Astrocyte (in vitro differentiated cells and primary cell): ENCODE measurements at regions not wholly inside any gene's neighbourhood (a gene's known extent, or its start where the extent isn't known, plus 50 kb on each side); places are given as distances from the start of the nearest gene placed in this dataset.

Experiments used
- DNase-seq: peaks from one replicate; pipeline ENCODE4 v3.0.0-alpha.2; 2010; ENCODE audit warnings: low read depth
- FAIRE-seq: peaks from 2 replicates; lab custom pipeline; 2011; peaks lifted over from hg19 to GRCh38; lab: Jason Lieb, UNC
- H2AFZ ChIP-seq: 2 replicates; pipeline ENCODE4 v1.6.0; 2012; ENCODE audit warnings: low read depth, low read length, inconsistent platforms
- H3K27ac ChIP-seq: 2 replicates; pipeline ENCODE4 v1.5.1; 2011; ENCODE audit warnings: low read depth, low read length, inconsistent platforms
- H3K27me3 ChIP-seq: 2 replicates; pipeline ENCODE4 v1.6.0; 2011; ENCODE audit warnings: low read length, inconsistent platforms; ENCODE audit not compliant: insufficient read depth
- H3K36me3 ChIP-seq: 2 replicates; pipeline ENCODE4 v1.5.1; 2011; ENCODE audit warnings: low read length, inconsistent platforms; ENCODE audit not compliant: insufficient read depth
- H3K4me1 ChIP-seq: 2 replicates; pipeline ENCODE4 v1.5.1; 2011; ENCODE audit warnings: low read length, inconsistent platforms; ENCODE audit not compliant: insufficient read depth
- H3K4me2 ChIP-seq: 2 replicates; pipeline ENCODE4 v1.6.0; 2012; ENCODE audit warnings: low read length, inconsistent platforms
- H3K4me3 ChIP-seq: 2 replicates; pipeline ENCODE4 v1.5.1; 2011; ENCODE audit warnings: low read depth, mild to moderate bottlenecking, low read length, inconsistent platforms; ENCODE audit not compliant: insufficient read depth
- H3K79me2 ChIP-seq: 2 replicates; pipeline ENCODE4 v1.6.0; 2012; ENCODE audit warnings: mild to moderate bottlenecking, low read length, inconsistent platforms; ENCODE audit not compliant: insufficient read depth
- H3K9ac ChIP-seq: 2 replicates; pipeline ENCODE4 v1.6.0; 2012; ENCODE audit warnings: mild to moderate bottlenecking, low read length, inconsistent platforms
- H3K9me3 ChIP-seq: 2 replicates; pipeline ENCODE4 v1.5.1; 2012; ENCODE audit warnings: low read depth, mild to moderate bottlenecking, low read length, inconsistent platforms; ENCODE audit not compliant: insufficient read depth
- H4K20me1 ChIP-seq: 2 replicates; pipeline ENCODE4 v1.6.0; 2012; ENCODE audit warnings: low read length, inconsistent platforms; ENCODE audit not compliant: insufficient read depth
- H3K27ac Mint-ChIP-seq: one replicate; pipeline ENCODE4 v1.8.0; 2021; ENCODE audit warnings: mild to moderate bottlenecking, mixed read lengths; ENCODE audit not compliant: unreplicated experiment
- H3K27me3 Mint-ChIP-seq: one replicate; pipeline ENCODE4 v1.8.0; 2021; ENCODE audit warnings: low read depth, mixed read lengths; ENCODE audit not compliant: unreplicated experiment
- H3K36me3 Mint-ChIP-seq: one replicate; pipeline ENCODE4 v1.8.0; 2021; ENCODE audit warnings: low read depth, mixed read lengths; ENCODE audit not compliant: unreplicated experiment
- H3K4me1 Mint-ChIP-seq: one replicate; pipeline ENCODE4 v1.8.0; 2021; ENCODE audit warnings: low read depth, mixed read lengths; ENCODE audit not compliant: unreplicated experiment
- H3K4me3 Mint-ChIP-seq: one replicate; pipeline ENCODE4 v1.8.0; 2021; ENCODE audit warnings: mild to moderate bottlenecking, moderate library complexity, mixed read lengths; ENCODE audit not compliant: unreplicated experiment
- H3K9me3 Mint-ChIP-seq: one replicate; pipeline ENCODE4 v1.8.0; 2021; ENCODE audit warnings: mild to moderate bottlenecking, mixed read lengths; ENCODE audit not compliant: unreplicated experiment
- EZH2 ChIP-seq: IDR thresholded peaks from 2 replicates; pipeline ENCODE4 v1.6.1; 2012; ENCODE audit warnings: mild to moderate bottlenecking, low read length, inconsistent platforms; ENCODE audit not compliant: insufficient read depth
- TF ChIP-seq, protein P1 (sequence below): IDR thresholded peaks from 2 replicates; pipeline ENCODE4 v1.5.1; 2011; ENCODE audit warnings: low read depth, mild to moderate bottlenecking, inconsistent platforms, low read length, moderate library complexity; ENCODE audit not compliant: insufficient read depth

GRCh38 chr18:70523792-70524182 lies 234.9 kb downstream of the SOCS6 start:
- Histone ChIP-seq H3K27ac (no peak overlapping the region), H3K9ac (no peak overlapping the region), H3K4me2 (no peak overlapping the region), H4K20me1 (no peaks in the 10 kb centered on the region), H3K4me1 (no peaks in the 10 kb centered on the region), H3K9me3 (no peaks in the 10 kb centered on the region), H3K27me3 (no peaks in the 10 kb centered on the region), H3K79me2 (no peaks in the 10 kb centered on the region), H3K36me3 (no peaks in the 10 kb centered on the region), H2AFZ (no peak overlapping the region), H3K4me3 (no peak overlapping the region)
- Mint-ChIP-seq H3K4me3 (no peak overlapping the region), H3K27me3 (no peaks in the 10 kb centered on the region), H3K4me1 (no peaks in the 10 kb centered on the region), H3K36me3 (no peaks in the 10 kb centered on the region), H3K27ac (no peak overlapping the region), H3K9me3 (peaks cover 2% of the 10 kb centered on the region)
- FAIRE-seq (no peak), DNase-seq (no peak)
- no peak for TF ChIP-seq EZH2
- TF ChIP-seq, protein P1, sequence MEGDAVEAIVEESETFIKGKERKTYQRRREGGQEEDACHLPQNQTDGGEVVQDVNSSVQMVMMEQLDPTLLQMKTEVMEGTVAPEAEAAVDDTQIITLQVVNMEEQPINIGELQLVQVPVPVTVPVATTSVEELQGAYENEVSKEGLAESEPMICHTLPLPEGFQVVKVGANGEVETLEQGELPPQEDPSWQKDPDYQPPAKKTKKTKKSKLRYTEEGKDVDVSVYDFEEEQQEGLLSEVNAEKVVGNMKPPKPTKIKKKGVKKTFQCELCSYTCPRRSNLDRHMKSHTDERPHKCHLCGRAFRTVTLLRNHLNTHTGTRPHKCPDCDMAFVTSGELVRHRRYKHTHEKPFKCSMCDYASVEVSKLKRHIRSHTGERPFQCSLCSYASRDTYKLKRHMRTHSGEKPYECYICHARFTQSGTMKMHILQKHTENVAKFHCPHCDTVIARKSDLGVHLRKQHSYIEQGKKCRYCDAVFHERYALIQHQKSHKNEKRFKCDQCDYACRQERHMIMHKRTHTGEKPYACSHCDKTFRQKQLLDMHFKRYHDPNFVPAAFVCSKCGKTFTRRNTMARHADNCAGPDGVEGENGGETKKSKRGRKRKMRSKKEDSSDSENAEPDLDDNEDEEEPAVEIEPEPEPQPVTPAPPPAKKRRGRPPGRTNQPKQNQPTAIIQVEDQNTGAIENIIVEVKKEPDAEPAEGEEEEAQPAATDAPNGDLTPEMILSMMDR: no peak

GRCh38 chr18:70523035-70523791 lies 234.4 kb downstream of the SOCS6 start:
- Mint-ChIP-seq H3K9me3 (peaks cover 2% of the 10 kb centered on the region), H3K27me3 (no peaks in the 10 kb centered on the region), H3K4me3 (no peak overlapping the region), H3K4me1 (no peaks in the 10 kb centered on the region), H3K36me3 (no peaks in the 10 kb centered on the region), H3K27ac (no peak overlapping the region)
- no peak for FAIRE-seq
- no peaks in the 10 kb centered on the region for H3K9me3 ChIP-seq
- H4K20me1 ChIP-seq: no peaks in the 10 kb centered on the region
- H3K27ac ChIP-seq: no peak overlapping the region
- TF ChIP-seq EZH2: no peak
- TF ChIP-seq, protein P1: no peak
- H2AFZ ChIP-seq: no peak overlapping the region
- no peak overlapping the region for H3K4me3 ChIP-seq
- no peaks in the 10 kb centered on the region for H3K79me2 ChIP-seq
- no peaks in the 10 kb centered on the region for H3K36me3 ChIP-seq
- DNase-seq: no peak
- no peaks in the 10 kb centered on the region for H3K27me3 ChIP-seq
- no peak overlapping the region for H3K9ac ChIP-seq
- H3K4me1 ChIP-seq: no peaks in the 10 kb centered on the region
- no peak overlapping the region for H3K4me2 ChIP-seq

DNA sequence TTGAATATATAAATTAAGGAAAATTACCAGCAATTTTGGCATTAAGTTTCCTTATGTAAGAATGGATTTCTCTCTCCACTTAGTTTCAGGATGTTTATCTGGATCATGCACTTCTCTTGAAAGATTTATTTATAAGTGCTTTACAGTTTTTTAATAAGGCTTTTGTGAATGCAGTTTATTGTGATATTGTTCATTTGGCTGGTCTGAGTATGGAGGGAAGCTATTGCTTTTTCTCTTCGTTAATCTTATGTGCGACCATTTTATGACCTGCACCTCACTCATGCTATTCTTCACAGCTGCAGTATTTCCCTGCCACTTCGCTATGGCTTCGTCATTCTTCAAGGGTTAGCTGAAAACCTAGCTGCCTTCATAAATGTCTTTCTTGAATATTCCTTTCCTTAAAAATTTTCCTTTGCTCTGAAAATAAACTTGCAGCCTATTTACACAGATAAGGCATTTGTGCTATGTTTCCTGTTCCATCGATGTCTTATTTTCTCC lies 233.4 kb downstream of the SOCS6 start:
- Histone ChIP-seq H3K27me3 (no peaks in the 10 kb centered on the region), H3K36me3 (no peaks in the 10 kb centered on the region), H2AFZ (no peak overlapping the region), H3K9me3 (no peaks in the 10 kb centered on the region), H3K27ac (no peak overlapping the region), H4K20me1 (no peaks in the 10 kb centered on the region), H3K4me3 (no peak overlapping the region), H3K4me2 (no peak overlapping the region), H3K79me2 (no peaks in the 10 kb centered on the region), H3K9ac (no peak overlapping the region), H3K4me1 (no peaks in the 10 kb centered on the region)
- DNase-seq (no peak), FAIRE-seq (no peak)
- Mint-ChIP-seq H3K4me3 (no peak overlapping the region), H3K27me3 (no peaks in the 10 kb centered on the region), H3K9me3 (peaks cover 2% of the 10 kb centered on the region), H3K27ac (no peak overlapping the region), H3K36me3 (no peaks in the 10 kb centered on the region), H3K4me1 (no peaks in the 10 kb centered on the region)
- TF ChIP-seq, protein P1: no peak
- no peak for TF ChIP-seq EZH2
